ENCODE measurements at regions not wholly inside any gene's neighbourhood (a gene's known extent, or its start where the extent isn't known, plus 50 kb on each side); places are given as distances from the start of the nearest gene placed in this dataset.

DNA sequence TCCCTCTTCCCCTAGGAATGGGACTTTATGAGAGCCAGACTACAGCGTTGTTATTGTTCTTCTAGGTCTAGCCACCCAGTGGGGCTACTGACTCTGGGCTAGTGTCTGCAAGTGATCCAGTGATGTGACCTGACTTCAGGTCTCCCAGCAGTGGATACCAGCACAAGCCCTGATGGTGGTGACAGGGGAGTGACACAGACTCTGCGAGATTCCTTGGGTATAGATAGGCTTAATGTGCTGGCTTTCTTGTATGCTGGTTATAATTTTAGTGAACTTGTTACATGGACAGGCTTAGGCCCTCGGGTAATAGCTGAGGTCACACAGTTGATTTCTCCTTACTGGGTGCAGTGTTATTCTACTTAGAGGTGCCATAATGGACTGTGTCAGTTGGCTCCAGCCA lies 106.9 kb downstream of the TBC1D30 start:
- no peak for DNase-seq

DNA sequence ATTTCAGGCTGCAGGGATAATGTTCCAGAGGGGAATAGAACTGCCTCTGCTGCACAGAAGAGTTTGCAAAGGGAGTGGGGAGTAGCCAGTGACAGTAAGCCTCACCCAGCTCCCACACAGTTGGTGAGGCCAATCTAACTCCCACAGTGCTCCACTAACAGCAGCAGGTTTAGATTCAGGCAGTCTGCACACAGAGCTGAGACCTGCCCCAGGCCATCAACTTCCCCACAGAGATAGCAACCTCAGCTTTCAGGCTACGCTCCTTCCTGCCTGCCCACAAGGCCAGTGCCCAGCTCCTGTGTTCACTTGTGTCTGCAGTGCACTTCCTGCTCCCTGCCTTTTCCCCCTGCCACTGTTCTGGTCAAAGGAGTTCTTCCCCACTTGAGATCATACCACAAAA lies 107.5 kb downstream of the TBC1D30 start:
- DNase-seq, result no peak

DNA sequence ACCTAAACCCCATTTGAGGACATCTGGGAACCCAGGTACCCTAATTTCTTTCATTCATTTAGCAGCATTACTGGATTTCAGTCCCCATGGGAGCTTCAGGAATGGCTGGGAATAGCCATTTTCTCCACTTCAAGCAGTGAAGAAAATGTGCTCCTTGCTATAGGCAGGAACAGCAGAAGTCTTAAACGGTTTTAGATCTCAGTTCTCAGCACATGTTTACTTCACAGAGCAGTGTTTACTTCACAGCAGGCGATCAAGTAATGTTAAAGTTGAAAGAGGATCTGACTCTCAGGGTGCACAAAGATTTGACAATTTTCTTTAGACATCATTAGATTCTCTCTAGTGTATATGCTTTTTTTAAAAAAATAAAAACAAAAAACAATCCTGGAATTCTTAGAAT lies 109.3 kb downstream of the TBC1D30 start:
- DNase-seq, result no peak

DNA sequence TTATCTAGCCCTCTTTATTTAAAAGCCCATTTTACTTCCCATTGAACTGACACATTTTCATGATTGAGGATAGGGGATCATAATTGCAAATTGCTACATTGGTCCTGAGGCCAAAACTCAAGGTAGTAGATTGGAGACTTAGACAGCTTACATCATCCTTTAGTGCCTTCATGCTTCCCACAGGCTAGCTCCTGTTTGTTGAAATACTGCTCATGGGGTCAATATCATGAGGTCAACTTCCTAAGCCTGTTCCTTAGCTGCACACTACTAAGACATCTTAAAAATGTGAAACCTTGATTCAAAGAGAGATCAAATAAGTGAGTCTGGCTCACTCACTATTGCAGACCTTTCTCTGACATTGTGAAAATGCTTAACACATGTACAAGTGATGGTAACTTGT lies 113.0 kb downstream of the TBC1D30 start:
- DNase-seq, result no peak

DNA sequence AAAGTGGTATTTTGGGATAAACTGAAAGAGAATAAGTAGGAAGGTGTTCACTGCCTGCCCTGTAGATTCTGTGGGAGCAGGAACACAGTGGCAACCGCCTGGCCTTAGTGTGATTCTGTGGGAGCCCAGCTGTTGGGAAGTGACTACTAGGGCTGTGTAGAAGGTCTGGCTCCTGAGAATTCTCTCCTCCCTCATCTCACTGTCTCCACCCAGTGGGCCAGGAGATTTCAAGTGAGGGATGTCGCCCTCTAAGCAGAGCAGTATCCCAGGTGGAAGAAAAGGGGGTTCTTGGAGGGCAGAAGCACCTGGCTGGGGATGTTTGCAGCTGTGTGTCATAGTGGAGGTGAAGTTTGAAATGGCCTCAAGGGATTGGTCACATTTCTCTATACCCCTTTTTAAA lies 113.7 kb downstream of the TBC1D30 start:
- DNase-seq, result no peak

DNA sequence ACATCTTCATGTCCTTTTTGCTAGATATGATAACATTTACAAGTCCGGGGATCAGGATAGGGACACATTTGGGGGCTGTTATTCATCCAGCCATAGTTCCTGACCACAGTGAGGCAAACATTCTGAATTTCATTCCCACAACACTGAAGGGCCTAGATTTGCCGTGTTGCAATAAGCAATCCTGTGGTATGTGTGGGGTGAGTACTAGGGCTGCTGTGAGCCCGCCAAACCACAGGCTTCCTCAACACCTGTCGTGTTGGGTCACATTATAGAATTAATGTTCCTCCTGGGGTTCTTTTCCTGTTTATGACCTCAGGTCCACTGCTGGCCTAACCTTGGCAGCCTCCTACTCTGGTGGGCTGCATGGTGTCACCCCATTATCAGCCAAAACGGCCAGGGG lies 119.2 kb downstream of the TBC1D30 start:
- no peak for DNase-seq

DNA sequence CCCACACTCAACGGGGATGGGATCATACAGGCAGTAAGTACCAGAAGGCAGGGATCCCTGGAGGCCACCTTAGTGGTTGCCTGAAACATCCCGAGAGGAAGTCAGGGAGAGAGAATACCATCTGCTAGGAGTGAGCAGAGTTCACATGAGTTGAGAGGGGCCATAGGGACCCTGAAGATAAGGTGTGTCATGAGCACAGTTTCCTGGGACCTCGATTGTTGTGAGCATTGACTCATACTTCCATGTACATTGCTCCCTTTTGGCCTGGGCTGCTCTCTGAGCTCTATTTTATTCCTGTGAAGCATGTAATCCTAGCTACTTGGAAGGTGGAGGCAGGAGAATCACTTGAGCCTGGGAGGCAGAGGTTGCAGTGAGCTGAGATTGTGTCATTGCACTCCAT lies 120.5 kb downstream of the TBC1D30 start:
- no peak for DNase-seq

DNA sequence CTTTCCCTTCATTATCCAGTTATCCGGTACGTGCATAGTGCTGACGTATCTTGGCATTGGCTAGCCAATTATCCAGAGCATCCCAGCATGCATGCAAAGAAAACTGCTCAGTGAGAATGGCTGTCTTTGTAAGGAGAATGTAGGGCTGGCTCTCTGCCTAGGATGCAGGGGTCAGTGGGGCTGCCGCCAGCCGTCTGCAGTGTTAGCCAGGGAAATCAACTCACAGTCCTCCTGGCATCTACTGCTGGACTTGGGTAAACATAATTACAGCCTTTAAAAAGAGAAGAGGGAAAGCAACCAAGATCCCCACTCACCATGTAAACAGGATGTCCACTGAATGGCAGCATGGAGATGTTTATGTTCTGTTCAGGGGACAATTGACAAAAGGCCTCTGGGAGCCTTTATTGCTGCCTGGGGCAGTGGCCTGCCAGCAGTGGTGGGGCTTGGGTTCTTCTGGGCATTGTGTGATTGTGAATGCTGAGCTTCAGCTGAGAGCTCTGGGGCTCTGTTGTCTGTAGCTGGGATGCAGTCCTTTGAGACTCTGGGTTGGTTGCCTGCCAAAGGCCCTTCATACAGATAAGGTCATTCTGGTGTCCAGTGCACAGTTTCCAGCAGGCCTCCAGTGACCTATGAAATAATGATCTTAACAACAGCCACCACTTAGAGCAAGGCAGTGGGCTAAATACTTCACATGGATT lies 121.8 kb downstream of the TBC1D30 start:
- peak; percentile 13 to 62 for DNase-seq

DNA sequence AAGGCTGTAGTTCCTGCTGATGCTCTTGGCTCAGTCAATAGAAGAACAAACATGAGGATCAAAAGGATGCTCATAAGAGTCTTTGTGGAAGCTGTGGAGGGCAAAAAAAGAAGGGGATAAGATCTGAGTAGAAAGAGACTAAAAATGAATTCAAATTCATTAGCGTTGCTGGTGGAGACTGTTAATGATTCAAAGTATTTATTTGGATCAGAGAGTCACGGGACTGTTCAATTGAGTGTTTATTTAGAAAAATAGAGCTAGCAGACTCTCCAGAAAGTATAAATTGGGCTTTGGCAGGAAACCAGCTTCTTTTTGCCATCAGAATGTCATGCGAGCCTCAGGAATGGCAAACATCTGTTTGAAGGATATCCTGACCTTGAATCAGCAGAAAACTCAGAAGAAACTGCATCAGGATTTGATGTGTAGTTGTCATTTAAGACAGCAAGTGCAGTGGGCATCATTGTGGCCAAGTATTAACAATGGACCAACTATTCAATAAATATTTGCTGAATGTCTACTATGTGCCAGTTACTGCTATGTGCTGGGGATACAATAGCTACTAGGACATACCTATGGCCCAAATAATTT lies 126.4 kb downstream of the TBC1D30 start:
- DNase-seq, result no peak

DNA sequence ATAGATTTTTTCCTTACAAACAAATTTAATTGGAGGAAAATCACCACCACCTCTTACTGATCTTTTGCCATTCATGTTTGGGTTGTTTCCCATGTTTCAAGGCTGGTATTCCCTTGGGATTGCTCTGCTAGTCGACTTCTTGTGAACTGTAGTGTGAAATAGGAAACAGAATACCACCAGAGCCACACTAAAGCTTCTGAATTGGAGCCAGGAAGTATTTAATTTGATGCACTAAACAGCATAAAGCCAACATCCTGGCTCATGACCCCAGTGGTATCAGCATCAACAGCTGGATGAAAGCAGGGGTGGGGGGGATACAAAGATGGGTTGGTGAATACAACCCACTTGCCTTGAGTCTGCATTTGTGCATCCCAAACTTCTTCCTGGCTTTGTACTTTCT lies 127.5 kb downstream of the TBC1D30 start:
- DNase-seq, result no peak

DNA sequence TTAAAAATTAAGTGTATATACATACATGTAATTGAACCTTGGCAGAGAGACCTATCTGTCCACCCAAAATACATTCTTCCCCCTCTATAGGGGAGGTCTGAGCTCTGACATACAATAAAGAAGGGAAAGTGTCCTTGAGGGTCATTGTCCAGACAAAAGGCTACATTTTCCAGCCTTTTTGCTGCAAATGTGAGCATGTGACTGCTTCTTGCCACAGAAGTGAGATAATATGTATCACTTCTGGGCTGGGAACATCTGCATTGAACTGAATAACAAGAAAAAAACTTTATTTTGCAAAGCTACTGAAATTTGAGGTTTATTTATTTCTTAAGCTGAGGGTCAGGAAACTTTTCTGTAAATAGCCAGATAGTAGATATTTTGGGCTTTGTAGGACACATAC lies 131.3 kb downstream of the TBC1D30 start:
- DNase-seq, result no peak

DNA sequence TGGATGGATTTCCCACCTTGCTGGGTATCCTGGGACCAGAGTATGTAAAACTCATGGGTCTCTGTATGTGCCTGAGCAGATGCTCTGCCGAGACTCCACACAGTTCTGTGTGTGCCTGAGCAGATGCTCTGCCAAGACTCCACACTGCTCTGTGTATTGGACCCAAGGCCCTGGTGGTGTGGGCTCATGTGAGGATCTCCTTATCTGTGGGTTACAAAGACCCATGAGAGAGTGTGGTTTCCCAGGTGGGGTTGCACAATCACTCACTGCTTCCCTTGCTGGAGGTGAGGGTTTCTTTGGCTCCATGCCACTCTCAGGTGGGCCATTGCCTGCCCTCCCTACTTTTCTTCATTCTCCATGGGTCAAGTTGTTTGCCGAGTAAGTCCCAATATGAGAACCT lies 141.5 kb downstream of the TBC1D30 start:
- no peak for DNase-seq

DNA sequence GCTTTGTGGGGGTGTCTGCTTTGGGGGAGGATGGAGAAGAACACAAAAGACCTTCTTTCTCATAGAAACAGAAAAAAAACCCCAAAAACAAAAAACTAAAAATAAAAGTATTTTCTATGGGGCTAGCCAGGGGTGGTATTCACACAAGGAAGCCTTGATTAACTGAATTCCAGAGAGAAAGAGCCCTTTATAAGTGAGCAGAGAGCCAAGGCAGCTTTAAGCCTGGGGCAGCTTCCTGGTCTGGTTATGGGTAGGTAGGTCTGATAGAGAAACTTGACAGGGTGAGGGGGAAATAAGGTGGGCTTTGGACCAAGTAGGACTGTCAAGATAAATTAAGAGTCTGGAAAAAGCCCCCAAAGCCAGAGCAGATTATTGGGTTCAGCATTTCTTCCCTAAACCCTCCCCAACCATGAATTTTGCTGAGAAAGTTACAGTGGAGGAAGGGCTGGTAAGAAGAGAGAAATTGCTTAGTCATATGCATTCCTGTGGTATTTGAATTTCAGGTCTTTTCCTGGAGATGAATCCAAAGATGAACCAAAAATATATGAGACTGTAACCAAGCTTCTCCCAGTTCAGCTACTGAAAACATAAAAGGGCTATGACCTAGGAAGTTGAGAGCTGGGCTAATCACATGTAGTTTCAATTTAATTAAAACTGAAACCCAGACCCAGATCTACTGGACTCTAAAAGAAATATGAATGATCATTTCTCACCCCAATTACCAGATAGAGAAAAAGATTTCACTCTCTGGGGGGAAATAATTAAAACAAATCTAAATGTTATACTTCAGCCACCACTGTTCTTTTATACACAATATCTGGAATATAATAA lies 144.8 kb downstream of the TBC1D30 start:
- no peak for DNase-seq

DNA sequence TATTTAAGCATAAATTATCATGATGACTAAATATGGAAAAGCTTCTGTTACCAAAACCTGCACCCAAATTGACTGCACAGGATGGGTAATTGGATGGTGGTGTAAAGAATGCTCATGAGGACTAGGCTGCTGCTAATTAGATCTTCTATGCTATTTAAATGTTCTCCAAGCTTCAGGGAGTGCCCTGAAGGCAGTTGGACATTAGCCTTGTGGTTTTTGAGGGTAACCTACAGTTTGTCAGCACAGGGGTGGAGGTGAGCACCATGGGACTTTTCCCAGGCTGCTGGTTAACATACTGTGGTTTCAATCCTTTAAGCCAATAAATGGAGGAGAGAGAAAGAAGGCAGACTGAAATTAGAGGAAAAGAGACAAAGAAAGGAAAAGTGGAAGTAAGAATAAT lies 145.0 kb downstream of the WIF1 start:
- DNase-seq, result no peak

DNA sequence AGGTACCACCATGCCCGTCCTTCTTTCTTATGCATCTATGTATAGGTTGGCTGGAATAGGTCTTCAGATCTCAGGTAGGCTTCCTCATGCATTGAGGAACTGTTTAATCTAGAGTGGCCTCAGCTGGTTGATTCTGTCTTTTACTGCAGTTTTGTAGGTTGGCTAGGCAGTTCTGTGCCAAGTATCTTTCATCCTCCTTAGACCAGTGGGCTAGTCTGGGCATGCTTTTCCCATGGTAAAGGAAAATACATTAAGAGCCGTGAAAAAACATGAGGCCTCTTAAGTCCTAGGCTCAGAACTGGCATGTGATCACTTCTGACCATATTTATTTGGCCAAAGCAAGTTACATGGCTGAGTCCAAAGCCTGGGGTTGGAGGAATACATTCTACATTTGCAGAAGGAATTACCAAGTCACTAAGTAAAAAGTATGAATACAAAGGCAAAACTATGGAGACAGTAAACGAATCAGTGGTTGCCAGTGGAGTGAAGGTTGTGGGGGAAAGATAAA lies 137.3 kb downstream of the WIF1 start:
- no peak for DNase-seq

DNA sequence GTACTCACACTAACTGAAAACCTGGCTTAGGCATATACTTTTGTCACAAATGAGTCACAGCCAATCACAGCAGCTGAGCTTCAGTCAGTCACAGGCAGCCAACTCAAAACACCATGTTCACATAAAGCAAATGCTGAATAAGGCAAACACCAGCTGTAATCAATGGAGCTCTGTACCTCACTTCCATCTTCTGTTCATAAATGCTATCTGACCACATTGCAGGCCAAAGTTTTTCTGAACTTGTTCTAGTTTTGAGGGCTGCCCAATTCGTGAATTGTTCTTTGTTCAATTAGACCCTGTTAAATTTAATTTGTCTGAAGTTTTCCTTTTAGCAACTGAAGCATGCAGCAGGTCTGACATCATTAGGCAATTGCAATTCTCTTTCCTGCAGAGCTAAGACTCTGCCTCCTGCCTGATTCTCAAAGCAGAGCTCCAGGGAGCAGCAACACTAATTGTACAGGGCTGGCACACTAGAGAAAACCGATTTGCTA lies 129.9 kb downstream of the WIF1 start:
- no peak for DNase-seq

DNA sequence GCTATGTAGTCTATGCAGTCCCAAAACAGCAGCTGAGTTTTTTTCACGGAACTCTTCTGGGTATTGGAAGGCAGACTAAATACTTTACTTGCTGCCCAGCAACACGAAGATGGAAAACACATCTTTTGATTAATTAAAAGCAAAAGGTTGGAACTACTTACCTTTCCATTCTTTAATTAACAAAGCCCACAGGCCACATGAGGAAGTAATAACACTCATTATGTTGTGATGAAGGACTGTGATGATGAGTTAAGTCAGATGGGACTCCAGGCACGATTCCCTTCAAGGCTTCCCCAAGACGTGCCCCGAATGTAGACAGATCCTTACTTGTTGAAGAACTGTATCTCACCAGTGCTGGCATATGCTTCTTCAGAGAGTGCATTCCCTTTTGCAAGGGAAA lies 129.0 kb downstream of the WIF1 start:
- DNase-seq, result no peak

DNA sequence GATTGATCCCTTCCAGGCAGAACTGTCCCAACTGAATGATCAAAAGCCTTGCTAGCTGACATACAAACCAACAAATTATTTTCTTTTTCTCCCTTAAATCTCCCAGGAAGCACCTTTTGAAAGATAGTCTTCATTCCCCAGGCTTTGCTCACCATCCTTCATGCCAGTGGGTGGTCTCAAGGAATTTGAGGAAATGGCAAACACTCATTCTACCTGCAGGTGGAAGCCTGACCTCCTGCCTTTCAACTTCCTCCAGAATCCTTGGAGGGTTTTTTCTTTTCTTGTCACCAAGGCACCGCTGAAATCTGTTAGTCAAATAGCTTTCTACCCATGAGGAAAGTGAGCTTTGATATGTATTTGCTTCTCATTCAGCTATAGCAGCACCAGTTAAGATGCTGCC lies 128.5 kb downstream of the WIF1 start:
- DNase-seq, result no peak

DNA sequence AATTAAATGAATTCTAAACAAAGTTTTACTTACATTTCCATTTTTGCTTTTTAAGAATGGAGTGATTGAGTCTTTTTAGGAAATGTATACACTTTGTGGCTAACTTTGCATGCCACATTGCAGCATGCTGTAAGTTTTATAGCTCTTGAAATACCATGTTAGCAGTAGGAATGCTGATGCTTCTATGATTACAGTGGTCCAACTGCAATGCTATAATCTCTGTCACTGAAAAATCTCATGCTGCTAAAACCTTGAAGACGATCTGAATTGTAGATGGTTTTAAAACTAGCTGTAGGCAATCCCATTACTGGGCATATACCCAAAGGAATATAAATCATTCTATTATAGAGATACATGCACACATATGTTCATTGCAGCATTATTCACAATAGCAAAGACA lies 127.6 kb downstream of the WIF1 start:
- DNase-seq, result no peak

DNA sequence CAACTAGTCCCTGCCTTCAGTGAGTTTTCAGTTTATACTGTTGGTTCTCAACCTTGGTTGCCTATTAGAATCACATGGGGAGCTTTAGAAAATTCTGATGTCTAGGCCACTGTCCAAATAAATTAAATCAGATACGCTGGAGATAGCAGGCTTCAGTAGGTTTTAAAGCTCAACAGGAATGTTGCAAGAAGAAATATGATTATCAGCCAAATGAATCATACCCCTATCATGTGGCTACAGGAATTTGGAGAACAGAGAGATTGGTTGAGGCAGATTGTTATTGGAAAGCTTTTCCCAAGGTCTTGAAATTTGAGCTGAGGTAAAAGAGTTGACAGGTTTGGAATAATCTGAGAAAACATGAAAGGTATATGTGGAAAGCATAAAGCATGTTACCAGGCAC lies 125.3 kb downstream of the WIF1 start:
- no peak for DNase-seq

DNA sequence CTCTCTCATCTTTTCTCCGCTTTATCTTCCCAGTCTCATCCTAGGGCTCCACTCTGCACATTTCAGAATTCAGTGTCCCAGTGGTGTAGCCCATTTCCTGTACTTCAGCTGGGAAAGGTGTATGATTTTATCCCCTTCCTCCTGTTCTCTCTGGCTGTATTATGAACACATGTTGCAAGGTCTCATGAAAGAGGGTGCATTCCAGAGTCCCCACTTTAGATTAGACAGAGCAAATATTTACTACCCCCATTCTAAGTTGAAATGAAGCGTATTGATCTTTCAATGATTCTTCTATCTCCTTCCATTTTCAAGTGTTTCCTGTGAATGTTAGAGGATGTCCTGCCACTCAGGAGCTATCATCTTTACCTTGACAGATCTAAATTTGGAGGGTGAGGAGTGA lies 123.2 kb downstream of the WIF1 start:
- no peak for DNase-seq

DNA sequence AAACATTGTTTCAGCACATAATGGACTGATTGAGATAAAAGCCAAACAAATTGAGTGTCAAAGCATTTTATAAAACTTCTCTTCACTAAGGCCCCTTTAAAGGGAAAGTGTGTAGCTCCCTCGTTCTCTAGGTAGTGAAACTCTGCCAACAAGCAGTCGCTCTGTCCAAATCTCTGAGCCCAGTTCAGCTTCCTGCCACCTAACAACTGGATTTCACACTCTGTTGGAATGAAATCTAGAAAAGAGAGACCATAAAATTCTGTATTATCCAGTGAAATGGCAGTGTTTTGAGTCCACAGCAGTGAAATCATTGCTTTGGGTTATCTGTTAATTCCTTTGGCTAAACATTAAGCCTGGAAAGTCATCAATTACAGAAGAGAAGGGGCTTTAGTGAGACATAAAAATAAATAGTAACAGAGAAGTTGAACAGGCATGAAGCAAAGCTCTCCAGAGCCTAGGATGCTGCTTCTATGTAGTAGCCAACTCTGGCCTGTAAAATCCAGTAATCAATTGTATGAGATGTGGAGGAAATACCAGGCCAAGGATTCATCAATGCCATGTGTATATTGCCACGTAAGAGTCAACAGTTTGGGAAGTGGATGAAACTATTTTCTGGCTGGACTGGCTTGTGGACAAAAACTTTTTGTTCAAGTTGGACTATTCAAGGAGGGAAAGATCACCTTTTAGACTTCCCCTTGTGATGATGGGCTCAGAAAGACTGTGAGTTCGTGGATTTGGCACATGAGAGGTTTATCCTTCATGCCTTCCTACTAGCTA lies 122.5 kb downstream of the WIF1 start:
- no peak for DNase-seq

DNA sequence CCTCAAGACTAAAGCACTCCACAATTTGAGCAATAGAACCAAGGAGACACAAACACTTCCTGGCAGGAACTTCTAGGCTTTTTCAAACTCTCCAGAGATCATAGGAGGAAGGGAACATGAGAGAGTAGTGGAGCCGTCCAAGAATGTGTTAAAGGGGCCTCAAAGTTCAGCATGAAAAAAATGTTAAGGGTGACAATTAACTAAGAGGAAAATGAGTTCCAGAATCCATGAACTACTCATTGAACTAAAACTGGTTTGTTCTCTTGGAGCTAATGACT lies 122.0 kb downstream of the WIF1 start:
- DNase-seq, result no peak
